HG03520 (cell line): ENCODE measurements at regions not wholly inside any gene's neighbourhood (a gene's known extent, or its start where the extent isn't known, plus 50 kb on each side); places are given as distances from the start of the nearest gene placed in this dataset.
A peak's percentile ranks its signal among the peaks of the same experiment; 100 is the strongest.

Experiments used
- ATAC-seq: cut with Tn5 transposase; IDR thresholded peaks from one replicate; pipeline ENCODE4 v1.9.1; 2021; ENCODE audit warnings: mild to moderate bottlenecking, moderate library complexity; ENCODE audit not compliant: unreplicated experiment

DNA sequence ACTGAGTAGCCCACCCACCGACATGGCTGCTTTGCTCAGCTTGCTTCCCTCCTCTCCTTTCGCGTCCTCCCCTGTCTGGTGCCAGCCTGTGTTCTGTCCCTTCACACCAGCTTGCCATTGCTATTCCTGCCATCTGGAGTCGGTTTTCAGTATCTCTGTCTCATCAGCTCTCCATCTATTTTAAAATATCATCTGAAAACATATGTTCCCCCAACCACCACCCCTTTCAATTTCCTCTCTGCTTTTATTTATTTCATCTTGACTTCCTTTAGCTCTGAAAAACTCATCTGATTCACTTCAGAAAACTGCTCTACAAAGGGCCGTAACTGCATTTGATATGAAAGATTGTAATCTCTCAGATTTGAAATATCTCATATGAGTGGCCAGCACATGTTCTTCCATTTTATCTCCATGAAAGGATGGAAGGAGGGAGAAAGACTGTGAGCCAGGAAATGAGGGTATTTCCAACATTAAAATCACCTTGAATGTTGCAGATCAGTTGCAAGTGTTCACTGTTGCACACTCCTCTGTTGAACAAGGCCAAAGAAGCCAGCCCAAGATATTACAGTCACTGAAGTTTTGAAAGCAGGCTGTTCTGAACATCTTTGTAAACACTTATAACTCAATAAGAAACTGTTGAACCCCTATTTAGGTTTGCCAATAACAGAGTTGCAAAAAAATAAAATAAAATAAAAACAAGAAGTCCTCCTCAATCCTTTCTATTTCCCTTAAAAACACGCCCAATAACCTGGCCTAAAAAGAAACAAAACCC, 202.4 kb upstream of the NEBL start:
- no peak for ATAC-seq

- no peak for ATAC-seq
Measured at GRCh38 chr10:21097926-21098355, 200.8 kb upstream of the NEBL start.

DNA sequence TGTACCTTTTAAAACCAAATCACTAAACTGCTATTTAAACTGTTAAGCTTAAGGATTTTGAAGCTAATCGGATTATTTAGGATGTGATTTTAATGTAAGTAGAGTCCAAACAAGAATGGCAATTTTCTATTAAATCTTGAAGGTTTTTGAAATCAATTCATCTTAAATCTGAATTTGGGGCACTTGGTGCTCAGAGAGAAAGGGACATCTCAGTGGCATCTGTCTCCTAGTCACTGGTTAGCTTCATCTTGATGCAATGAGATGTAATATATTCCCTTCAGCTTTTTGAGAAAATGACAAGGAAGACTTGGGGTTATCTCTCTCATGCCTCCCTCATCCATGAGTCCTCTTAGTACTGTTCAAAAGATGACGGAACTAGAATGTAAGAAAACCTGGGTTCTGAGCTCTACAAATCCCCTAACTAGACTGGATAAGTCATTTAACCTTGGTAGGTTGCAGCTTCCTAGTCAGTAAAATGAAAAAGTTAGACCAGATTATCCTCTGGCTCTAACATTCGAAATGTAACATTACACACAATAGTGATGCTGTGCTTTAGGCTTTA, 198.5 kb upstream of the NEBL start:
- ATAC-seq = no peak

- ATAC-seq = no peak
Measured at GRCh38 chr10:21095073-21095472, 198.0 kb upstream of the NEBL start.

DNA sequence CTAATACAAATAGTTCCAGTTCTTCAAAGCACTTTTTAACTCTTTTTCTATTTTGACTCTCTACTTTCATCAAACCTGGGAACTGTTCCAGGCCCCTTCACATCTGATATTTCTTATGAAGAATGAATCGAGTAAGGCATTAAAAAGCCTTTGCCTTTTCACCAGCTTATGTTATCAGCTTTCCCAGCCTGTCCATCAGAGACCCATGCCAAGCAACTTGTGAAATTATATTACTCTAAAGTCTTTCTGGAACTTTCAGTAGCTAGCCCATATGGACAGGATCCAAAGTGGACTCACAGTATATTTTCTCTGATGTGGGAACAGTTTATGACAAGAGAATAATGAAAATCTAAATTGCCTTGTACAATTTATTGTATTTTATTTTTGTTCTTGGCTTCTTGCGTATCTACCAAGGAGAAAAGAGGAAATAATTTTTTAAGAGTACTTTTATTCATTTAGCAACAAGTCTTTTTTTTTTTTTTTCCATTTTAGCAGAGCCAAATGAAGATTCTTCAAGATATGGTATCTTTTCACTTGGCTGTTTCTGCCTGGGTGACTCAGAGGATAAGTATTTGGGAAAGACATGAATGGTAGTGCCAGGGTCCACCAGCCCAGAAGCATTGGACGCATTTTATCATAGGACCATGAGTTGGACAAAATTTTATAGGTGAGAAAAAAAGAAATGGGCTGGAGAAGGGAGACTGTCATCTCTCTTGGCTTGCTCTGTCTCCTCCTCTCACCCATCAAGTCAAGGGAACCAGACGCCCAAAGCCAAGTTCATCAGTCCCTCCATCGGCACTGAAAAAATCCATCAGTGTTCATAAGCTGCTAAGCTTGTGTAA, 195.8 kb upstream of the NEBL start:
- ATAC-seq = no peak

- ATAC-seq = no peak
Measured at GRCh38 chr10:21090609-21091082, 193.5 kb upstream of the NEBL start.

DNA sequence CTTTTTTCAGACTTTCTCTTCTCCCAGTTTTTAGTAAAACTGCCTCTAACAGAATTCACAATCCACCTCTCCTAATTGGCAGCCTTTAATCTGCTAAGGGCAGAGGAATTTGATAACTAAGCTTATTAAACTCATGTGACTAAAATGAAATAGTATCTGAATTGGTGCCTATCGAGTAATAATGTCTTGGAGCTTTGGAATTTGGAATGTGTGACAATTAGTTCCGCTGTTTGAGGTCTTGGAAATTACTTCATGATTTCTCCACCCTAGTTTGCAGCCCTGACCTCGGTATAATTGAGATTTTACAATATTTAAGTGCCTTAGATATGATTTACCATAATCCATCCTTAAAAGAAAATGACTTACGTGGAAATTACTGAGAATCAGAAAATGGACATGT, 190.4 kb upstream of the NEBL start:
- no peak for ATAC-seq

- ATAC-seq = no peak
Measured at GRCh38 chr10:21084700-21085099, 187.6 kb upstream of the NEBL start.

- no peak for ATAC-seq
Measured at GRCh38 chr10:21083861-21084260, 186.8 kb upstream of the NEBL start.

GRCh38 chr10:21082206-21082605, 185.1 kb upstream of the NEBL start:
- no peak for ATAC-seq

GRCh38 chr10:21080261-21080660, 183.2 kb upstream of the NEBL start:
- ATAC-seq = no peak

- ATAC-seq = no peak
Measured at GRCh38 chr10:21079330-21079658, 182.2 kb upstream of the NEBL start.

DNA sequence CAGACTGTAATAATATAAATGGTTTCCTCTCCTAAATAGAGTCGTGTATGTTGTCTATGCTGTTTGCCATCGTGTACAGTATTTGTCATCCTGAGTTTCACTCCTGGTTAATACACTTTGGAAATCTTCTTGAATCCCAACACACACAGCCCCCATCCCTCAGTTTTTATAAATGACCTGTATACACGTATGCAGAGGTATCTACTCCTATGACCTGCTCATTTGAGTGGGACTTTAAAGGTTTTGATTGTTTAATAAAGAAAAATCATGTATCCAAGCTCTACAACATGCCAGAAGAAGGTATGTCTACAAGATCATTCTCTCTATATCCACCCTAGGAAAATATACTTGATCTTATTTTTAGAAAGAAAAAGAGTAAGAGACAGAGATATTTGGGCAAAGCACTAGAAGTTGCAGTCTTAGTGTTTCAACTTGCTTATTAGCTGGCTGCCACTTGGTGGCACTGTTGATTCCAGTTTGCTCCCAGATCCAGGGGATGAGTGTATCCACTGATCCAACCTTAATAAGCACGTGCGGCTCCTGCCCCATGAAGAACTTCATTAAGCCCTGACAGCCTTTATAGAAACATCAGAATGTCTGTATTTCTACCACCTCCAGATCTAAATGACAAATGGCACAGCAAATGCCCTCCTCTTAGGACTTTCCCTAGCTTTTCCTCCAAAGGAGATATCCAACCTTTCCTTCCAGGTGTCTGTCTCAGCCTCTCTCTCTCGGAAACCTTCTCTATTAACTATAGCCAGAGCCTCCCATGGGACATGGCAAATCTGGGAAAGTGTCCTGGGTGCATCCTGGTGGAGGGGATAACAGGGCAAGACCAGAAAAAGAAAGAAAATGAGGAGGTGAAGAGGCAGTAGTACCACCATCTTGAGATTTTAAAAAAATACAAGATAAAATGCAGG, 181.6 kb upstream of the NEBL start:
- peak; percentile 64 for ATAC-seq

DNA sequence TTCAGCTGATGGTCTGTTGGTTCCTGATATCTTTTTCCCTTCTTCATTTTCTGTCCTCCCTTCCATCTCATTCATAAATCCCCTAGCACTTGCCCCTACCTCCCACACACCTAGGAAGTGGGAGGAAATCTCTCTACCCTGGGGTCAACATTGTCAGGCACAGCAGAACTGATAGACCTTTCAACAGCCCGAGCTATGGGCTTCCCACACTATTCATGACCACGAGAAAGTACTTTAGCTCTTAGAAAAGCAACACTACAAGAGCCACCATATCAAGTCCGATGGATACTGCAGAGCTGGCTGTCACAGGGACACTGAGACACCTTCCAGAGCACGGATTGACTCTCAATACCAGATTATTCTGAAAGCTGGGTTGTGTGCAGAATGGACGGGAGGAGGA, 180.6 kb upstream of the NEBL start:
- no peak for ATAC-seq

- no peak for ATAC-seq
Measured at GRCh38 chr10:21076381-21076780, 179.3 kb upstream of the NEBL start.

DNA sequence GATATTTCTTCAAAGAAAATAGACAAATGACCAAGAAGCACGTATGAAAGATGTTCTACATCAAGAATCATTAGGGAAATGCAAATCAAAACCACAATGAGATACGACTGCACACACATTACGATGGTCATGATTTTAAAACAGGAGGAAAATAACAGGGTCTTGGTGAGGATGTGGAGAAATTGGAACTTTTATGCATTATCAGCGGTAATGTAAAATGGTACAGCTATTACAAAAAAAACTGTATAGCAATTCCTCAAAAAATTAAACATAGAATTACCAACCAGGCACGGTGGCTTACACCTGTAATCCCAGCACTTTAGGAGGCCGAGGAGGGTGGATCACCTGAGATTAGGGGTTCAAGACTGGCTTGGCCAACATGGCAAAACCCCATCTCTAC, 178.8 kb upstream of the NEBL start:
- ATAC-seq = no peak

DNA sequence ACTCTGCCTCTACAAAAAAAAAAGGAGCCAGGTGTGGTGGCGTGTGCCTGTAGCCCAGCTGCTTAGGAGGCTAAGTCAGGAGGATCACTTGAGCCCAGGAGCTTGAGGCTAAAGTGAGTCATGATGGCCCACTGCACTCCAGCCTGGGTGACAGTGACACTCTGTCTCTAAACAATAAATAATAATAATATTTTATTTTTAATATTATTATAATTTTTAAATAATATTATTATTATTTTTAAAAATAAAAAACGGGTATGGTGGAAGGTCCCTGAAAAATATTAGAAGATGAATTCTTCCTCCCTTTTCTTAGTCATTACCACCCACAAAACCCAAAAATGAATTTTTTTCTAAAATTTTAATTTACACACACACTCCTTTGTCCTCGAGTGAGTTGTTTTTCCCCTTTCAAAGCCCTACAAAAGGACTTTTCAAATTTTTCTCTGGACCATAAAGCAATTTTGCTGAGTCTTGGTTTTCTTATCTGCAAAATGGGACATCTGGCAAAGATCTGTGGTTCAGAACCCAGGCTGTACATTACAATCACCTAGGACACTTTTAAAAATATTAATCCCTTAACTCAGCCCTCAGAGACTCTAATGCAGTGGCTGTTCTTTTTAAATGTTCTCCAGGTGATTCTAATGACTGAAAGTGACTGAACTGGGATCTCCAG, 174.0 kb upstream of the NEBL start:
- ATAC-seq = no peak

DNA sequence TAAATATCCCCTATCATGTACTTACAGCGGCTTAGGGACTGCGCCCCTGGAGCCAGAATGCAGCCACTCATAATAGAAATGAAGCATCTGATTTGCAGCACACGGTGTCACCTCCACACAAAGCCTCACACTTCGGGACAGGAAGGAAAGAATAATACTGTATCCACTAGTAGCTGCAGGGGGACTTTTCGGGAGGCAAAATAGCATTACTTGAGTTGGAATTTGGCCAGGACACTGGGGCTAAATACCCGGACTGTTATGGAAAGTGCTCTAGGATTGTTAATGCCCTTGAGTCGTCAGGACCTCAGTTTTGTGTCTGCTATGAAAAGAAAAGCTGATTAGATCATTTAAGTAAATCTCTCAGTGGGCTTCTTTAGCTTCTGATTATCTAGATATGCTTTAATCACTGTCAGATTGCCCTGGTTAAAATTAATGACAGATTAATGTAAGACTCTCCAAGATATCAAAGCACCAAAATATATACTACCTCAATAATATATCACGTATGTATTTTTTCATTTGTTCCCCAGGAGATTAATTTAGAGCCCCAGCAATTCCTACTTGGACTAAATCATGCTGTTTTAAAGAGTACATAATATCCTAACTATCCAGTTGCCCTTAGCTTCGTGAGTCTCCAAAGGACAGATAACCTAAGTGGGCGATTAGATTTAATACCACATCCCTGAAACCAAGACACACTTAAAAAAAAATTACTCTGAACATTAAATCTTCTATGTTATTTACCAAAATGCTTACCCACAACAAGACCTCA, 173.0 kb upstream of the NEBL start:
- ATAC-seq = no peak

- ATAC-seq = no peak
Measured at GRCh38 chr10:21069278-21069677, 172.2 kb upstream of the NEBL start.
